ENCODE measurements at regions not wholly inside any gene's neighbourhood (a gene's known extent, or its start where the extent isn't known, plus 50 kb on each side); places are given as distances from the start of the nearest gene placed in this dataset.

DNA sequence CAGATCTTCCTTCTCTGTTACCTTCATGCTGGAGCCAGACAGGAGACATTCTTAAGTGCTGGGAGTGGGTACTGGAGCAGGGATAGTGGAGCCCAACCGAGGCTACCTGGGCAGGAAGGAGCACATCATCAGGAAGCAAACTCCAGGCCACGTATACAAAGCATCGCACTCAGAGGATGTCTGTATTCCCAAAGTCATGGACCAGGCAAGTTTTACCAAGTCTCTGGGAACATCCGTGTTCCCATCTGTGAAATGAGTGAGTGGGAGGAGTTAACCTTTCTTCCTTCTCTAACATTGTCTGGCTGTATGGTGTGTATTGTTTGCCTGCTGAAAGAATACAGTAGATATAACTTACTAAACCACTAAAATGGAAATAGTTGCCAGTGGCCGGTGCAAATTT is 175.0 kb upstream of the TMEM45B start:
- TF ChIP-seq, protein P1, sequence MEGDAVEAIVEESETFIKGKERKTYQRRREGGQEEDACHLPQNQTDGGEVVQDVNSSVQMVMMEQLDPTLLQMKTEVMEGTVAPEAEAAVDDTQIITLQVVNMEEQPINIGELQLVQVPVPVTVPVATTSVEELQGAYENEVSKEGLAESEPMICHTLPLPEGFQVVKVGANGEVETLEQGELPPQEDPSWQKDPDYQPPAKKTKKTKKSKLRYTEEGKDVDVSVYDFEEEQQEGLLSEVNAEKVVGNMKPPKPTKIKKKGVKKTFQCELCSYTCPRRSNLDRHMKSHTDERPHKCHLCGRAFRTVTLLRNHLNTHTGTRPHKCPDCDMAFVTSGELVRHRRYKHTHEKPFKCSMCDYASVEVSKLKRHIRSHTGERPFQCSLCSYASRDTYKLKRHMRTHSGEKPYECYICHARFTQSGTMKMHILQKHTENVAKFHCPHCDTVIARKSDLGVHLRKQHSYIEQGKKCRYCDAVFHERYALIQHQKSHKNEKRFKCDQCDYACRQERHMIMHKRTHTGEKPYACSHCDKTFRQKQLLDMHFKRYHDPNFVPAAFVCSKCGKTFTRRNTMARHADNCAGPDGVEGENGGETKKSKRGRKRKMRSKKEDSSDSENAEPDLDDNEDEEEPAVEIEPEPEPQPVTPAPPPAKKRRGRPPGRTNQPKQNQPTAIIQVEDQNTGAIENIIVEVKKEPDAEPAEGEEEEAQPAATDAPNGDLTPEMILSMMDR (IDR thresholded peaks at IDR 0.05): no peak
- TF ChIP-seq CEBPB (IDR thresholded peaks at IDR 0.05) (no peak), CHD4 (IDR thresholded peaks at IDR 0.05; ENCODE audit: borderline replicate concordance) (no peak), MAFK (IDR thresholded peaks at IDR 0.05; ENCODE audit: partially characterized antibody) (no peak), POLR2A (IDR thresholded peaks at IDR 0.05; ENCODE audit: low read length) (no peak), MYC (IDR thresholded peaks at IDR 0.05; ENCODE audit: borderline replicate concordance, low read length) (no peak), CHD2 (IDR thresholded peaks at IDR 0.05; ENCODE audit: low read length, partially characterized antibody) (no peak), ESRRA (IDR thresholded peaks at IDR 0.05; ENCODE audit: borderline replicate concordance, low read length) (no peak), RCOR1 (IDR thresholded peaks at IDR 0.05; ENCODE audit: low read depth, low read length) (no peak), EP300 (IDR thresholded peaks at IDR 0.05) (no peak), POLR2AphosphoS2 (conservative IDR thresholded peaks at IDR 0.05; ENCODE audit: low read length) (no peak)

Measured in A549 (cell line).